Dedifferentiated amniotic fluid mesenchymal stem cell (primary cell): ENCODE measurements at regions not wholly inside any gene's neighbourhood (a gene's known extent, or its start where the extent isn't known, plus 50 kb on each side); places are given as distances from the start of the nearest gene placed in this dataset.

Experiments
- DNase-seq: peaks from one replicate; pipeline ENCODE4 v3.0.0-alpha.2; 2016; ENCODE audit errors: extremely low spot score

- DNase-seq, result no peak
Observed at GRCh38 chr14:95386536-95387095, 66.9 kb upstream of the CLMN start.

GRCh38 chr14:95385701-95386100, 66.0 kb upstream of the CLMN start:
- no peak for DNase-seq

GRCh38 chr14:95382747-95383146, 63.0 kb upstream of the CLMN start:
- no peak for DNase-seq

- DNase-seq, result no peak
Observed at GRCh38 chr14:95381726-95382125, 62.0 kb upstream of the CLMN start.

- DNase-seq, result no peak
Observed at GRCh38 chr14:95380350-95381042, 60.8 kb upstream of the CLMN start.

GRCh38 chr14:95379634-95380033, 59.9 kb upstream of the CLMN start:
- no peak for DNase-seq

GRCh38 chr14:95375539-95376109, 55.9 kb upstream of the CLMN start:
- DNase-seq, result no peak

GRCh38 chr14:95374239-95374997, 54.7 kb upstream of the CLMN start:
- no peak for DNase-seq

- no peak for DNase-seq
Observed at GRCh38 chr14:95370076-95370475, 50.4 kb upstream of the CLMN start.
